Panc1 (cell line): ENCODE measurements at regions not wholly inside any gene's neighbourhood (a gene's known extent, or its start where the extent isn't known, plus 50 kb on each side); places are given as distances from the start of the nearest gene placed in this dataset.

Source experiments
- ATAC-seq: fragments of 200-7000 bp; cut with Tn5 transposase; 2 replicates; pipeline ENCODE4 v1.9.1; 2020; ENCODE audit warnings: mild to moderate bottlenecking, moderate library complexity
- BruUV-seq: library from RNA; stranded (reverse); fragments of 400-500 nt; replicated peaks from 2 replicates; lab custom pipeline; 2021; lab: Mats Ljungman, UMichigan
- CTCF ChIA-PET: fragments of 300-600 bp; sonication (Branson Sonifier 250); formaldehyde crosslinking; loops from one replicate; lab custom pipeline; 2022; ENCODE audit warnings: antibody characterized with exemption; lab: Charles Lee
- POLR2A ChIA-PET: fragments of 300-600 bp; sonication (Branson Sonifier 250); formaldehyde crosslinking; loops from one replicate; lab custom pipeline; 2022; ENCODE audit warnings: antibody characterized with exemption; lab: Charles Lee
- DNase-seq: peaks from one replicate; pipeline ENCODE4 v3.0.0-alpha.2; 2010; ENCODE audit warnings: low read depth, low spot score
- H3K27ac ChIP-seq: 2 replicates; pipeline ENCODE4 v1.5.1; 2011; ENCODE audit warnings: mild to moderate bottlenecking, low read length, inconsistent platforms
- H3K27me3 ChIP-seq: fragments of 200-500 bp; sonication (Bioruptor generic); 2 replicates; pipeline ENCODE4 v1.6.0; 2014; ENCODE audit warnings: low read length, inconsistent platforms; ENCODE audit not compliant: control insufficient read depth, insufficient read depth
- H3K36me3 ChIP-seq: fragments of 200-500 bp; sonication (Bioruptor generic); 2 replicates; pipeline ENCODE4 v1.5.1; 2014; ENCODE audit warnings: inconsistent platforms, mild to moderate bottlenecking, low read length, moderate library complexity; ENCODE audit not compliant: control insufficient read depth, insufficient read depth
- H3K4me1 ChIP-seq: 2 replicates; pipeline ENCODE4 v1.5.1; 2011; ENCODE audit warnings: inconsistent platforms, mild to moderate bottlenecking, low read length, moderate library complexity; ENCODE audit not compliant: control insufficient read depth, insufficient read depth
- H3K4me3 ChIP-seq, 2 experiments: 2 replicates each; pipeline ENCODE4 v1.5.1; 2011 to 2012; ENCODE audit warnings: low read depth in 2 of 2, low read length in 2 of 2, mild to moderate bottlenecking in 2 of 2, inconsistent platforms in 1 of 2, moderate library complexity in 1 of 2
- H3K9me3 ChIP-seq: fragments of 200-500 bp; sonication (Bioruptor generic); 2 replicates; pipeline ENCODE4 v1.5.1; 2014; ENCODE audit warnings: low read depth, mild to moderate bottlenecking, inconsistent platforms, low read length, moderate library complexity; ENCODE audit not compliant: control insufficient read depth, insufficient read depth
- POLR2AphosphoS5 ChIP-seq: IDR thresholded peaks from 2 replicates; pipeline ENCODE4 v1.6.1; 2012; ENCODE audit warnings: mild to moderate bottlenecking, low read depth, low read length, moderate library complexity
- SIN3A ChIP-seq: IDR thresholded peaks from 2 replicates; pipeline ENCODE4 v1.6.1; 2012; ENCODE audit warnings: low read depth, mild to moderate bottlenecking, low read length, moderate library complexity, borderline replicate concordance; ENCODE audit not compliant: insufficient read depth
- TCF7L2 ChIP-seq: IDR thresholded peaks from 2 replicates; pipeline ENCODE4 v1.6.1; 2011; ENCODE audit warnings: mild to moderate bottlenecking, low read depth, low read length, inconsistent platforms
- in situ Hi-C: cut with HindIII; loops from 2 replicates; pipeline ENCODE4 v1.10.0; 2016; ENCODE audit warnings: low sequenced_read_pairs, low pct_unique_long_range_greater_than_20kb
- intact Hi-C: fragments of 100-400 bp; cut with micrococcal nuclease; formaldehyde crosslinking; loops from one replicate; pipeline ENCODE4 v1.10.0; 2022; ENCODE audit not compliant: unreplicated experiment
- TF ChIP-seq, protein P1 (sequence below): fragments of 450-650 bp; IDR thresholded peaks from 2 replicates; pipeline ENCODE4 v1.5.1; 2017; ENCODE audit warnings: mild to moderate bottlenecking
- TF ChIP-seq, protein P2 (sequence below), 2 experiments: IDR thresholded peaks; 2 replicates each; pipeline ENCODE4 v1.6.1; 2011 to 2012; ENCODE audit warnings: low read depth in 2 of 2, control low read depth in 1 of 2, low read length in 1 of 2, mild to moderate bottlenecking in 1 of 2, moderate library complexity in 1 of 2; ENCODE audit not compliant: insufficient read depth in 1 of 2

DNA sequence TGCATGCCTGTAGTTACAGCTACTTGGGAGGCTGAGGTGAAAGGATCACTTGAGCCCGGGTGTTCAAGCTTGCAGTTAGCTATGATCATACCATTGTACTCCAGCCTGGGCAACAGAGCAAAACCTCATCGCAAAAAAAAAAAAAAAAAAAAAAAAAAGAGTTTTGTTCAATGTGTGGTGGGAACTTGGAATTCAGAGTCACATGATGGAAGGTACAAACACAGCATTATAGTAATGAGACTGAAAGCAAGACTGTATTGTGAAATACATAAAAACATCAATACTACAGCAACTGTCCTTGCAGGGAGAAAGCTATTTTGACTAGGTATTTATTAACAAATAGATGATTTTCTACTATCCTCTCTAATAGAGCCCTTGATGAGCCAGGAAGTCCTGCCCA is 393.2 kb downstream of the DLEU7 start:
- POLR2A ChIA-PET = no interaction called here
- Histone ChIP-seq H3K9me3 (no peaks in the 10 kb centered on the region), H3K36me3 (no peaks in the 10 kb centered on the region), H3K27ac (no peak overlapping the region), H3K4me3 (no peak overlapping the region), H3K4me1 (no peaks in the 10 kb centered on the region), H3K27me3 (no peaks in the 10 kb centered on the region)
- CTCF ChIA-PET = no interaction called here
- ATAC-seq = no peak
- intact Hi-C loops = no loop called here
- TF ChIP-seq POLR2AphosphoS5 (no peak), TCF7L2 (no peak), SIN3A (no peak)
- TF ChIP-seq, protein P1, sequence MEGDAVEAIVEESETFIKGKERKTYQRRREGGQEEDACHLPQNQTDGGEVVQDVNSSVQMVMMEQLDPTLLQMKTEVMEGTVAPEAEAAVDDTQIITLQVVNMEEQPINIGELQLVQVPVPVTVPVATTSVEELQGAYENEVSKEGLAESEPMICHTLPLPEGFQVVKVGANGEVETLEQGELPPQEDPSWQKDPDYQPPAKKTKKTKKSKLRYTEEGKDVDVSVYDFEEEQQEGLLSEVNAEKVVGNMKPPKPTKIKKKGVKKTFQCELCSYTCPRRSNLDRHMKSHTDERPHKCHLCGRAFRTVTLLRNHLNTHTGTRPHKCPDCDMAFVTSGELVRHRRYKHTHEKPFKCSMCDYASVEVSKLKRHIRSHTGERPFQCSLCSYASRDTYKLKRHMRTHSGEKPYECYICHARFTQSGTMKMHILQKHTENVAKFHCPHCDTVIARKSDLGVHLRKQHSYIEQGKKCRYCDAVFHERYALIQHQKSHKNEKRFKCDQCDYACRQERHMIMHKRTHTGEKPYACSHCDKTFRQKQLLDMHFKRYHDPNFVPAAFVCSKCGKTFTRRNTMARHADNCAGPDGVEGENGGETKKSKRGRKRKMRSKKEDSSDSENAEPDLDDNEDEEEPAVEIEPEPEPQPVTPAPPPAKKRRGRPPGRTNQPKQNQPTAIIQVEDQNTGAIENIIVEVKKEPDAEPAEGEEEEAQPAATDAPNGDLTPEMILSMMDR = no peak
- TF ChIP-seq, protein P2, sequence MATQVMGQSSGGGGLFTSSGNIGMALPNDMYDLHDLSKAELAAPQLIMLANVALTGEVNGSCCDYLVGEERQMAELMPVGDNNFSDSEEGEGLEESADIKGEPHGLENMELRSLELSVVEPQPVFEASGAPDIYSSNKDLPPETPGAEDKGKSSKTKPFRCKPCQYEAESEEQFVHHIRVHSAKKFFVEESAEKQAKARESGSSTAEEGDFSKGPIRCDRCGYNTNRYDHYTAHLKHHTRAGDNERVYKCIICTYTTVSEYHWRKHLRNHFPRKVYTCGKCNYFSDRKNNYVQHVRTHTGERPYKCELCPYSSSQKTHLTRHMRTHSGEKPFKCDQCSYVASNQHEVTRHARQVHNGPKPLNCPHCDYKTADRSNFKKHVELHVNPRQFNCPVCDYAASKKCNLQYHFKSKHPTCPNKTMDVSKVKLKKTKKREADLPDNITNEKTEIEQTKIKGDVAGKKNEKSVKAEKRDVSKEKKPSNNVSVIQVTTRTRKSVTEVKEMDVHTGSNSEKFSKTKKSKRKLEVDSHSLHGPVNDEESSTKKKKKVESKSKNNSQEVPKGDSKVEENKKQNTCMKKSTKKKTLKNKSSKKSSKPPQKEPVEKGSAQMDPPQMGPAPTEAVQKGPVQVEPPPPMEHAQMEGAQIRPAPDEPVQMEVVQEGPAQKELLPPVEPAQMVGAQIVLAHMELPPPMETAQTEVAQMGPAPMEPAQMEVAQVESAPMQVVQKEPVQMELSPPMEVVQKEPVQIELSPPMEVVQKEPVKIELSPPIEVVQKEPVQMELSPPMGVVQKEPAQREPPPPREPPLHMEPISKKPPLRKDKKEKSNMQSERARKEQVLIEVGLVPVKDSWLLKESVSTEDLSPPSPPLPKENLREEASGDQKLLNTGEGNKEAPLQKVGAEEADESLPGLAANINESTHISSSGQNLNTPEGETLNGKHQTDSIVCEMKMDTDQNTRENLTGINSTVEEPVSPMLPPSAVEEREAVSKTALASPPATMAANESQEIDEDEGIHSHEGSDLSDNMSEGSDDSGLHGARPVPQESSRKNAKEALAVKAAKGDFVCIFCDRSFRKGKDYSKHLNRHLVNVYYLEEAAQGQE (IDR thresholded peaks at IDR 0.05; ENCODE audit: insufficient read depth in 1 of 2, low read depth in 2 of 2, low read length in 1 of 2) = no peak
- in situ Hi-C loops = no loop called here
- no TSS peak for BruUV-seq
- DNase-seq = no peak

DNA sequence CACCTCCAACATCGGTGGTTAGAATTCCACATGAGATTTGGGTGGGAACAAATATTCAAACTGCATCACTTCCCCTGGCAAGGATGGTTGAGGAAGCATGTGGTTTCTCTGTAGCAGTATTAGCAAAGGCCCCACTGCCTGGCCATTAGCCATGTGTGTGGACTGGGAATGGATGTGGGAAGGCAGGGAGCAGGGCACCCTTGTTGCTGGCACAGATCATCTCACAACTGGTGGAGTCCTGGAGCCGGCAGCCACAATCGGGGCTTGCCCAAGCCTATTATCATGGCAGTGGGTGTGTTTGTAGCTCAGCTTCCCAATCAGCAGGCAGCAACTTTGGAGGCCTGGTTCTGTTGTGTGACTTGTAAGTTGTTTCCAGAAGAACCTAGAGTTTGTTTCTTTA is 391.9 kb downstream of the DLEU7 start:
- in situ Hi-C loops (no loop called here), intact Hi-C loops (no loop called here)
- H3K27ac ChIP-seq = no peak overlapping the region
- CTCF ChIA-PET = no interaction called here
- H3K4me3 ChIP-seq = no peak overlapping the region
- H3K27me3 ChIP-seq = no peaks in the 10 kb centered on the region
- H3K36me3 ChIP-seq = no peaks in the 10 kb centered on the region
- POLR2A ChIA-PET = no interaction called here
- BruUV-seq = no TSS peak
- H3K4me1 ChIP-seq = no peaks in the 10 kb centered on the region
- H3K9me3 ChIP-seq = no peaks in the 10 kb centered on the region
- TF ChIP-seq TCF7L2 = no peak
- TF ChIP-seq POLR2AphosphoS5 = no peak
- no peak for TF ChIP-seq SIN3A
- TF ChIP-seq, protein P2 (IDR thresholded peaks at IDR 0.05; ENCODE audit: insufficient read depth in 1 of 2, low read depth in 2 of 2, low read length in 1 of 2) = no peak
- TF ChIP-seq, protein P1 = no peak
- DNase-seq (no peak), ATAC-seq (no peak)
